ENCODE measurements at regions not wholly inside any gene's neighbourhood (a gene's known extent, or its start where the extent isn't known, plus 50 kb on each side); places are given as distances from the start of the nearest gene placed in this dataset.
A peak's percentile ranks its signal among the peaks of the same experiment; 100 is the strongest.

- DNase-seq (ENCODE audit: low spot score): peak; percentile 3
- intact Hi-C loops (cut with micrococcal nuclease; ENCODE audit: unreplicated experiment): no loop called here
- H3K27ac ChIP-seq (ENCODE audit: low read depth, low read length, poor library complexity, severe bottlenecking): no peak overlapping the region
- POLR2A ChIA-PET (ENCODE audit: low non-redundant PET): no interaction called here
- no TSS peak for BruUV-seq (replicated peaks)
- H3K9me3 ChIP-seq (ENCODE audit: low read depth, low read length, poor library complexity, severe bottlenecking): no peaks in the 10 kb centered on the region
- H3K4me1 ChIP-seq (ENCODE audit: insufficient read depth, low read length, poor library complexity, severe bottlenecking): no peaks in the 10 kb centered on the region
- no peak for TF ChIP-seq CTCF (conservative IDR thresholded peaks at IDR 0.05; ENCODE audit: low read depth, low read length)
- no peak for TF ChIP-seq EZH2 (IDR thresholded peaks at IDR 0.05; ENCODE audit: borderline replicate concordance, low read depth, low read length, poor library complexity, severe bottlenecking)
- no peaks in the 10 kb centered on the region for H3K27me3 ChIP-seq (replicated peaks; ENCODE audit: insufficient read depth, low read depth, low read length, poor library complexity)
- H3K4me3 ChIP-seq (ENCODE audit: low read depth, low read length, poor library complexity, severe bottlenecking): no peak overlapping the region
- no peaks in the 10 kb centered on the region for H3K36me3 ChIP-seq (ENCODE audit: insufficient read depth, low read length, poor library complexity, severe bottlenecking)
- CTCF ChIA-PET: interaction anchor here (0.6 kb wide), 2 partner anchors 90 to 1174 kb away, joined by 3 read pairs; no protein-coding TSS in a partner anchor
Observed at GRCh38 chr7:15891151-15891881, 204.8 kb upstream of the MEOX2 start.

- H3K27me3 ChIP-seq (replicated peaks; ENCODE audit: insufficient read depth, low read depth, low read length, poor library complexity): no peaks in the 10 kb centered on the region
- CTCF ChIA-PET: no interaction called here
- DNase-seq (ENCODE audit: low spot score): peak; percentile 48
- no peak overlapping the region for H3K4me3 ChIP-seq (ENCODE audit: low read depth, low read length, poor library complexity, severe bottlenecking)
- H3K27ac ChIP-seq (ENCODE audit: low read depth, low read length, poor library complexity, severe bottlenecking): no peak overlapping the region
- POLR2A ChIA-PET (ENCODE audit: low non-redundant PET): no interaction called here
- BruUV-seq (replicated peaks): no TSS peak
- TF ChIP-seq EZH2 (IDR thresholded peaks at IDR 0.05; ENCODE audit: borderline replicate concordance, low read depth, low read length, poor library complexity, severe bottlenecking) (no peak), CTCF (conservative IDR thresholded peaks at IDR 0.05; ENCODE audit: low read depth, low read length) (peak; percentile 53)
- no peaks in the 10 kb centered on the region for H3K9me3 ChIP-seq (ENCODE audit: low read depth, low read length, poor library complexity, severe bottlenecking)
- intact Hi-C loops (cut with micrococcal nuclease; ENCODE audit: unreplicated experiment): no loop called here
- H3K4me1 ChIP-seq (ENCODE audit: insufficient read depth, low read length, poor library complexity, severe bottlenecking): no peaks in the 10 kb centered on the region
- no peaks in the 10 kb centered on the region for H3K36me3 ChIP-seq (ENCODE audit: insufficient read depth, low read length, poor library complexity, severe bottlenecking)
Observed at GRCh38 chr7:15889507-15889906, 203.0 kb upstream of the MEOX2 start.

GRCh38 chr7:15888090-15888489, 201.6 kb upstream of the MEOX2 start:
- CTCF ChIA-PET: no interaction called here
- H3K27me3 ChIP-seq (replicated peaks; ENCODE audit: insufficient read depth, low read depth, low read length, poor library complexity): no peaks in the 10 kb centered on the region
- H3K27ac ChIP-seq (ENCODE audit: low read depth, low read length, poor library complexity, severe bottlenecking): no peak overlapping the region
- H3K4me3 ChIP-seq (ENCODE audit: low read depth, low read length, poor library complexity, severe bottlenecking): no peak overlapping the region
- POLR2A ChIA-PET (ENCODE audit: low non-redundant PET): no interaction called here
- BruUV-seq (replicated peaks): no TSS peak
- H3K9me3 ChIP-seq (ENCODE audit: low read depth, low read length, poor library complexity, severe bottlenecking): no peaks in the 10 kb centered on the region
- TF ChIP-seq EZH2 (IDR thresholded peaks at IDR 0.05; ENCODE audit: borderline replicate concordance, low read depth, low read length, poor library complexity, severe bottlenecking): no peak
- intact Hi-C loops (cut with micrococcal nuclease; ENCODE audit: unreplicated experiment): no loop called here
- DNase-seq (ENCODE audit: low spot score): no peak
- no peaks in the 10 kb centered on the region for H3K36me3 ChIP-seq (ENCODE audit: insufficient read depth, low read length, poor library complexity, severe bottlenecking)
- H3K4me1 ChIP-seq (ENCODE audit: insufficient read depth, low read length, poor library complexity, severe bottlenecking): no peaks in the 10 kb centered on the region

GRCh38 chr7:15886626-15887025, 200.1 kb upstream of the MEOX2 start:
- Histone ChIP-seq H3K36me3 (ENCODE audit: insufficient read depth, low read length, poor library complexity, severe bottlenecking) (no peaks in the 10 kb centered on the region), H3K27ac (ENCODE audit: low read depth, low read length, poor library complexity, severe bottlenecking) (no peak overlapping the region), H3K27me3 (replicated peaks; ENCODE audit: insufficient read depth, low read depth, low read length, poor library complexity) (no peaks in the 10 kb centered on the region), H3K9me3 (ENCODE audit: low read depth, low read length, poor library complexity, severe bottlenecking) (no peaks in the 10 kb centered on the region), H3K4me3 (ENCODE audit: low read depth, low read length, poor library complexity, severe bottlenecking) (no peak overlapping the region), H3K4me1 (ENCODE audit: insufficient read depth, low read length, poor library complexity, severe bottlenecking) (no peaks in the 10 kb centered on the region)
- TF ChIP-seq CTCF (conservative IDR thresholded peaks at IDR 0.05; ENCODE audit: low read depth, low read length): no peak
- no peak for TF ChIP-seq EZH2 (IDR thresholded peaks at IDR 0.05; ENCODE audit: borderline replicate concordance, low read depth, low read length, poor library complexity, severe bottlenecking)
- DNase-seq (ENCODE audit: low spot score): no peak
- ChIA-PET POLR2A (ENCODE audit: low non-redundant PET) (no interaction called here), CTCF (no interaction called here)
- intact Hi-C loops (cut with micrococcal nuclease; ENCODE audit: unreplicated experiment): no loop called here
- BruUV-seq (replicated peaks): no TSS peak

All from A673 (cell line).